Loucy (cell line): ENCODE measurements at regions not wholly inside any gene's neighbourhood (a gene's known extent, or its start where the extent isn't known, plus 50 kb on each side); places are given as distances from the start of the nearest gene placed in this dataset.

Source experiments
- H2AFZ ChIP-seq: fragments of 200-600 bp; sonication (generic); 2 replicates; pipeline ENCODE4 v1.6.0; 2016; ENCODE audit warnings: antibody characterized with exemption, mild to moderate bottlenecking, low read length, moderate library complexity
- H3F3A ChIP-seq: fragments of 200-600 bp; 2 replicates; pipeline ENCODE4 v1.6.0; 2016; ENCODE audit warnings: antibody characterized with exemption, low read depth, mild to moderate bottlenecking
- H3K27me3 ChIP-seq: fragments of 200-600 bp; sonication (generic); 2 replicates; pipeline ENCODE4 v1.6.1; 2014; ENCODE audit warnings: low read length, mild to moderate bottlenecking; ENCODE audit not compliant: insufficient read depth, poor library complexity, severe bottlenecking
- H3K36me3 ChIP-seq: fragments of 200-600 bp; sonication (generic); 2 replicates; pipeline ENCODE4 v1.6.1; 2016; ENCODE audit warnings: low read length; ENCODE audit not compliant: insufficient read depth
- H3K4me1 ChIP-seq: fragments of 200-600 bp; sonication (generic); 2 replicates; pipeline ENCODE4 v1.5.1; 2014; ENCODE audit warnings: low read length, mild to moderate bottlenecking; ENCODE audit not compliant: insufficient read depth, poor library complexity, severe bottlenecking
- H3K4me2 ChIP-seq: fragments of 200-600 bp; sonication (generic); 2 replicates; pipeline ENCODE4 v1.6.0; 2014; ENCODE audit warnings: antibody characterized with exemption, low read length, low read depth, mild to moderate bottlenecking; ENCODE audit not compliant: poor library complexity, severe bottlenecking
- H3K4me3 ChIP-seq: fragments of 200-600 bp; sonication (generic); 2 replicates; pipeline ENCODE4 v1.5.1; 2014; ENCODE audit warnings: low read length, mild to moderate bottlenecking, mixed read lengths; ENCODE audit not compliant: poor library complexity, severe bottlenecking
- H3K79me2 ChIP-seq: fragments of 200-600 bp; sonication (generic); 2 replicates; pipeline ENCODE4 v1.6.1; 2014; ENCODE audit warnings: low read length; ENCODE audit not compliant: insufficient read depth
- H3K9ac ChIP-seq: fragments of 200-600 bp; sonication (generic); 2 replicates; pipeline ENCODE4 v1.6.0; 2014; ENCODE audit warnings: mild to moderate bottlenecking, low read depth, low read length, moderate library complexity; ENCODE audit not compliant: poor library complexity, severe bottlenecking
- H3K9me2 ChIP-seq: fragments of 200-600 bp; sonication (generic); replicated peaks from 2 replicates; pipeline ENCODE4 v1.6.1; 2016; ENCODE audit warnings: low read depth, low read length, mixed read lengths
- H3K9me3 ChIP-seq: fragments of 200-600 bp; sonication (generic); 2 replicates; pipeline ENCODE4 v1.6.1; 2014; ENCODE audit warnings: mild to moderate bottlenecking, antibody characterized with exemption, low read length, low read depth; ENCODE audit not compliant: insufficient read depth
- H4K20me1 ChIP-seq: fragments of 200-600 bp; sonication (generic); 2 replicates; pipeline ENCODE4 v1.6.0; 2014; ENCODE audit warnings: antibody characterized with exemption, low read length, mild to moderate bottlenecking; ENCODE audit not compliant: insufficient read depth, poor library complexity, severe bottlenecking
- EZH2phosphoT487 ChIP-seq: fragments of 200-600 bp; IDR thresholded peaks from 2 replicates; pipeline ENCODE4 v1.6.1; 2018; ENCODE audit warnings: antibody characterized with exemption, mild to moderate bottlenecking, moderate library complexity, borderline replicate concordance
- TF ChIP-seq, protein P1 (sequence below): fragments of 200-600 bp; sonication (generic); conservative IDR thresholded peaks from 2 replicates; pipeline ENCODE4 v1.5.1; 2014; ENCODE audit warnings: mild to moderate bottlenecking, antibody characterized with exemption, low read length

DNA sequence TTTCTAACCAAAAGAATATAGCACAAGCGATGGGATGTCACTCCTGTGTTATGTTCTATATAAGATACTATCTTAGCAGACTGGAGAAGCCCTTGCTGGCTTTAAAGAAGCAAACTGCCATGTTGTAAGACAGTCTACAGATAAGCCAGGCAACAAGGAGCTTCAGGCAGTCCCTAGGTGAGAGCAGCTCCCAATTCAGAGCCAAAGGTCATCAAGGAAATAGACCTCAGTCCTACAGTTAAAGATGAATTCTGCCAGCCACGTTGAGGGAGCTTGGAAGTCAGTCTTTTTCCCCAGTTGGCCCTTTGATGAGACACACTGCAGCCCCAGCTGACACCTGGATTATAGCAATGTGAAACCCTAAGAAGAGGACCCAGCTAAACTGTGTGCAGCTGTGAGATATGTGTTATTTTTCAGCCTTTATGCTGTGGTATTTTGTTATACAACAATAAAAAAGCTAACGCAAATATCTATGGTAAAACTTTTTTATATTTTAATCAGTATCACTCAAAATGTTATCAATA is 102.5 kb upstream of the AKAP13 start:
- Histone ChIP-seq H3K9me3 (no peaks in the 10 kb centered on the region), H3F3A (no peaks in the 10 kb centered on the region), H3K4me2 (no peak overlapping the region), H3K27me3 (no peaks in the 10 kb centered on the region), H3K4me1 (no peaks in the 10 kb centered on the region), H3K79me2 (no peaks in the 10 kb centered on the region), H3K9me2 (no peaks in the 10 kb centered on the region), H2AFZ (no peak overlapping the region), H3K4me3 (no peak overlapping the region), H3K9ac (no peak overlapping the region), H4K20me1 (no peaks in the 10 kb centered on the region), H3K36me3 (no peaks in the 10 kb centered on the region)
- no peak for TF ChIP-seq EZH2phosphoT487
- TF ChIP-seq, protein P1, sequence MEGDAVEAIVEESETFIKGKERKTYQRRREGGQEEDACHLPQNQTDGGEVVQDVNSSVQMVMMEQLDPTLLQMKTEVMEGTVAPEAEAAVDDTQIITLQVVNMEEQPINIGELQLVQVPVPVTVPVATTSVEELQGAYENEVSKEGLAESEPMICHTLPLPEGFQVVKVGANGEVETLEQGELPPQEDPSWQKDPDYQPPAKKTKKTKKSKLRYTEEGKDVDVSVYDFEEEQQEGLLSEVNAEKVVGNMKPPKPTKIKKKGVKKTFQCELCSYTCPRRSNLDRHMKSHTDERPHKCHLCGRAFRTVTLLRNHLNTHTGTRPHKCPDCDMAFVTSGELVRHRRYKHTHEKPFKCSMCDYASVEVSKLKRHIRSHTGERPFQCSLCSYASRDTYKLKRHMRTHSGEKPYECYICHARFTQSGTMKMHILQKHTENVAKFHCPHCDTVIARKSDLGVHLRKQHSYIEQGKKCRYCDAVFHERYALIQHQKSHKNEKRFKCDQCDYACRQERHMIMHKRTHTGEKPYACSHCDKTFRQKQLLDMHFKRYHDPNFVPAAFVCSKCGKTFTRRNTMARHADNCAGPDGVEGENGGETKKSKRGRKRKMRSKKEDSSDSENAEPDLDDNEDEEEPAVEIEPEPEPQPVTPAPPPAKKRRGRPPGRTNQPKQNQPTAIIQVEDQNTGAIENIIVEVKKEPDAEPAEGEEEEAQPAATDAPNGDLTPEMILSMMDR: no peak

DNA sequence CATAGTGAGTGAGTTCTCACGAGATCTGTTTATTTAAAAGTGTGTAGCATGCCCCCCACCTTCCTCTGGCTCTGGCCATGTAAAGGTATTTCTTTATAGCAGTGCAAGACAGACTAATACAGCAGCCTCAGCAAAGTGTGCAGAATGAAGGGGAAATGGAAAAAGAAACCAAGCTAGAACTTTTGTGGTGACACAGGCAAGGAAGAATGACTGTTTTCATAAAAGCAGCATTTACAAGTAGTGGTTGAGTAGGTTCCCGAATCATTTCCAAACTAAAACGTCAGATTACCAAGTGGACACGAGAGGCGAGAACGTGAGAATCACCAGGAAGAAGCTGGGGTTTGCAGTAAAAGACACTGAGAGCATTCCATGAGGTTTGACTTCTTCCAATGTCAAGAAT is 100.2 kb upstream of the AKAP13 start:
- Histone ChIP-seq H3K4me2 (no peak overlapping the region), H3K9me3 (no peaks in the 10 kb centered on the region), H3K9ac (no peak overlapping the region), H3F3A (no peaks in the 10 kb centered on the region), H3K27me3 (no peaks in the 10 kb centered on the region), H2AFZ (no peak overlapping the region), H3K36me3 (no peaks in the 10 kb centered on the region), H3K4me3 (no peak overlapping the region), H3K79me2 (no peaks in the 10 kb centered on the region), H3K9me2 (no peaks in the 10 kb centered on the region), H4K20me1 (no peaks in the 10 kb centered on the region), H3K4me1 (no peaks in the 10 kb centered on the region)
- TF ChIP-seq, protein P1: no peak
- no peak for TF ChIP-seq EZH2phosphoT487

- no peak overlapping the region for H3K9ac ChIP-seq
- H3K4me2 ChIP-seq: no peak overlapping the region
- H3F3A ChIP-seq: no peaks in the 10 kb centered on the region
- H3K36me3 ChIP-seq: no peaks in the 10 kb centered on the region
- no peaks in the 10 kb centered on the region for H3K9me2 ChIP-seq
- H4K20me1 ChIP-seq: no peaks in the 10 kb centered on the region
- H3K79me2 ChIP-seq: no peaks in the 10 kb centered on the region
- no peak overlapping the region for H3K4me3 ChIP-seq
- H3K4me1 ChIP-seq: no peaks in the 10 kb centered on the region
- H3K9me3 ChIP-seq: no peaks in the 10 kb centered on the region
- H3K27me3 ChIP-seq: no peaks in the 10 kb centered on the region
- no peak for TF ChIP-seq EZH2phosphoT487
- TF ChIP-seq, protein P1: no peak
- H2AFZ ChIP-seq: no peak overlapping the region
Observed at GRCh38 chr15:85281293-85281882, 99.0 kb upstream of the AKAP13 start.
